ENCODE measurements at regions not wholly inside any gene's neighbourhood (a gene's known extent, or its start where the extent isn't known, plus 50 kb on each side); places are given as distances from the start of the nearest gene placed in this dataset.

DNA sequence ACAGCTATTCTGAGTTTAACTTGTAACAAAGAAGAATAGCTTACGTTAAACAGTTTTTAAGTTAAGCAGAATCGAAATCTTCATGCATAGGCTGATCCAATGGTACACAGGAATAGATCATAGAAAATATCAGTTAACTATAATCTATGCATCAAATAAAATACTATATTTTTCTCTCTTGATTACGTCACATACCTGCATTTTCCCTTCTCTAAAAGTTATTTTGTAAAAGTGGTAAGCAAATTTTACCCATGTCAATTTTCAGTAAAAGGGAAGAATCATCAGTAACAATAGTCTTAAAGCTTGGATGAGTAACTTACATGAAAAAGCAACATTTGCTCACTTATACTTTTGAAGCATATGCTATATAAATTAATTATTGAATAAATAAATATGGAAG, 692.4 kb downstream of the FAT4 start:
- H3K9ac ChIP-seq (ENCODE audit: insufficient read depth in 1 of 2, low read length in 2 of 2), result no peak overlapping the region
- peaks cover 0 to 8% (median 0%) of the 10 kb centered on the region in 4 donors for H3K9me3 ChIP-seq (ENCODE audit: control insufficient read depth in 4 of 4, insufficient read depth in 3 of 4, low read length in 3 of 4)
- TF ChIP-seq, protein P1, sequence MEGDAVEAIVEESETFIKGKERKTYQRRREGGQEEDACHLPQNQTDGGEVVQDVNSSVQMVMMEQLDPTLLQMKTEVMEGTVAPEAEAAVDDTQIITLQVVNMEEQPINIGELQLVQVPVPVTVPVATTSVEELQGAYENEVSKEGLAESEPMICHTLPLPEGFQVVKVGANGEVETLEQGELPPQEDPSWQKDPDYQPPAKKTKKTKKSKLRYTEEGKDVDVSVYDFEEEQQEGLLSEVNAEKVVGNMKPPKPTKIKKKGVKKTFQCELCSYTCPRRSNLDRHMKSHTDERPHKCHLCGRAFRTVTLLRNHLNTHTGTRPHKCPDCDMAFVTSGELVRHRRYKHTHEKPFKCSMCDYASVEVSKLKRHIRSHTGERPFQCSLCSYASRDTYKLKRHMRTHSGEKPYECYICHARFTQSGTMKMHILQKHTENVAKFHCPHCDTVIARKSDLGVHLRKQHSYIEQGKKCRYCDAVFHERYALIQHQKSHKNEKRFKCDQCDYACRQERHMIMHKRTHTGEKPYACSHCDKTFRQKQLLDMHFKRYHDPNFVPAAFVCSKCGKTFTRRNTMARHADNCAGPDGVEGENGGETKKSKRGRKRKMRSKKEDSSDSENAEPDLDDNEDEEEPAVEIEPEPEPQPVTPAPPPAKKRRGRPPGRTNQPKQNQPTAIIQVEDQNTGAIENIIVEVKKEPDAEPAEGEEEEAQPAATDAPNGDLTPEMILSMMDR (IDR thresholded peaks at IDR 0.05; ENCODE audit: control extremely low read depth, extremely low read depth), result no peak
- no peaks in the 10 kb centered on the region for H3K4me1 ChIP-seq (ENCODE audit: control insufficient read depth in 5 of 5, insufficient read depth in 5 of 5, low read length in 5 of 5)
- DNase-seq (no peak), ATAC-seq (ENCODE audit: insufficient read depth, low FRiP score) (no peak)
- H3K27ac ChIP-seq (ENCODE audit: low read depth in 1 of 2, low read length in 1 of 2), result no peak overlapping the region
- WGBS, 2 donors, result 92 to 96% methylated on average over 3 of the region's 3 CpGs
- H3K4me3 ChIP-seq, result no peak overlapping the region
- H3K36me3 ChIP-seq (ENCODE audit: control insufficient read depth in 4 of 4, insufficient read depth in 4 of 4, low read length in 4 of 4), result no peaks in the 10 kb centered on the region
- H3K27me3 ChIP-seq (ENCODE audit: control insufficient read depth in 3 of 3, insufficient read depth in 3 of 3, low read length in 2 of 3), result no peaks in the 10 kb centered on the region

DNA sequence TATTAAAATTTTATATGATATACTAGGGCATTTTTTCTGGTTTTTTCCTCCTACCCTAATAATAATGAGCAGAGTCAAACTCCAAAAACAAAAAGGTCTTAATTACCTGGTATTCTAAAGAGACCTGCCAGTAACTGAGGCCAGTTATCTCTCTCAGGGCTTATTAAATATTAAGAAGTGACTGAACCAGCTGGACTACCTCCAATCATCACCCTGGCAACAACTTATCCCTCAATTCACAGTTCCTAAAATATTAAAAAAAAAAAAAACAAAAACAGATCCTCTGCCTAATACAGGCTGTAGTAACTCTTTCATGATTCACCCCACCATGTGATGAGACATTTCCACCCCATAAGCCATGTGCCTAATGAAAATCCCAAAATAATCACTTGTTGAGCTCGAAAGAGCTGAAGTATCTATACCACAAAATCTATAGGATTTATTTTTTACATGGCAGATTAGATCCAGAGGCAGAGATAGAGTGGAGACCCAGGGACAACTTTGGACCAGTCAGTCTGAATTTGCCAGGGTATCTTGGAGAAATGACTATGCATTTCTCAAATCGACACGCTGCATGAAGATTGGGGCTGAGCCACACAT, 698.0 kb downstream of the FAT4 start:
- 81 to 87% methylated on average over 3 of the region's 3 CpGs for WGBS, 2 donors
- peak; percentile 60 to 86 (median 75) for DNase-seq
- Histone ChIP-seq H3K27me3 (ENCODE audit: control insufficient read depth in 3 of 3, insufficient read depth in 3 of 3, low read length in 2 of 3) (no peaks in the 10 kb centered on the region), H3K27ac (ENCODE audit: low read depth in 1 of 2, low read length in 1 of 2) (no peak overlapping the region), H3K4me1 (ENCODE audit: control insufficient read depth in 5 of 5, insufficient read depth in 5 of 5, low read length in 5 of 5) (peaks cover 0 to 5% (median 0%) of the 10 kb centered on the region in 5 donors), H3K9me3 (ENCODE audit: control insufficient read depth in 4 of 4, insufficient read depth in 3 of 4, low read length in 3 of 4) (peaks cover 0 to 8% (median 0%) of the 10 kb centered on the region in 4 donors), H3K4me3 (no peak overlapping the region), H3K36me3 (ENCODE audit: control insufficient read depth in 4 of 4, insufficient read depth in 4 of 4, low read length in 4 of 4) (no peaks in the 10 kb centered on the region), H3K9ac (ENCODE audit: insufficient read depth in 1 of 2, low read length in 2 of 2) (no peak overlapping the region)
- TF ChIP-seq, protein P1 (IDR thresholded peaks at IDR 0.05; ENCODE audit: control extremely low read depth, extremely low read depth), result no peak
- no peak for ATAC-seq (ENCODE audit: insufficient read depth, low FRiP score)

- Histone ChIP-seq H3K27ac (ENCODE audit: low read depth in 1 of 2, low read length in 1 of 2) (no peak overlapping the region), H3K9ac (ENCODE audit: insufficient read depth in 1 of 2, low read length in 2 of 2) (no peak overlapping the region), H3K9me3 (ENCODE audit: control insufficient read depth in 4 of 4, insufficient read depth in 3 of 4, low read length in 3 of 4) (no peaks in the 10 kb centered on the region), H3K27me3 (ENCODE audit: control insufficient read depth in 3 of 3, insufficient read depth in 3 of 3, low read length in 2 of 3) (no peaks in the 10 kb centered on the region), H3K4me1 (ENCODE audit: control insufficient read depth in 5 of 5, insufficient read depth in 5 of 5, low read length in 5 of 5) (no peaks in the 10 kb centered on the region), H3K36me3 (ENCODE audit: control insufficient read depth in 4 of 4, insufficient read depth in 4 of 4, low read length in 4 of 4) (no peaks in the 10 kb centered on the region), H3K4me3 (no peak overlapping the region)
- WGBS, 2 donors, result 75 to 79% methylated on average over 1 of the region's 1 CpG
- no peak for DNase-seq
- TF ChIP-seq, protein P1 (IDR thresholded peaks at IDR 0.05; ENCODE audit: control extremely low read depth, extremely low read depth), result no peak
- peak; percentile 27 for ATAC-seq (ENCODE audit: insufficient read depth, low FRiP score)
Observed at GRCh38 chr4:126018274-126018673, 703.5 kb downstream of the FAT4 start.

DNA sequence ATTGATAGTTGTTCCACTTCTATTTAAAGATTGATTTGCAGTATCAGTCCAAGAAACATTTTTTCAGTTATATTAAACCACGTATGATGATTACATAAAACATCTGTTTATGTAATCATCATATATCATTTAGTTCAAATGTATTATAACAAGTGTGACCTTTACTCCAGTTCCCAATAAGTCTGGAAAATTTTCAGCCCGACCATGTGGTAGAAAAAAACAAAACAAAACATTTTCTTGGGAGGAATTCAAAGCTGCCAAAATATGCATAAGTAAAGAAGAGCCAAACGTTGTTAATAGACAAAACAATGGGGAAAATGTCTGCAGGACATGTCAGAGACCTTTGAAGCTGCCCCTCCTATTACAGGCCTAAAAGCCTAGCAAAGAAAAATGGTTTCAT, 709.1 kb downstream of the FAT4 start:
- DNase-seq (peak; percentile 13 to 89 (median 87)), ATAC-seq (ENCODE audit: insufficient read depth, low FRiP score) (no peak)
- 52 to 62% methylated on average over 3 of the region's 3 CpGs for WGBS, 2 donors
- H3K9ac ChIP-seq (ENCODE audit: insufficient read depth in 1 of 2, low read length in 2 of 2), result no peak overlapping the region
- peaks cover 0 to 23% (median 3%) of the 10 kb centered on the region in 5 donors for H3K4me1 ChIP-seq (ENCODE audit: control insufficient read depth in 5 of 5, insufficient read depth in 5 of 5, low read length in 5 of 5)
- H3K27ac ChIP-seq (ENCODE audit: low read depth in 1 of 2, low read length in 1 of 2), result no peak overlapping the region
- H3K4me3 ChIP-seq, result no peak overlapping the region
- no peaks in the 10 kb centered on the region for H3K9me3 ChIP-seq (ENCODE audit: control insufficient read depth in 4 of 4, insufficient read depth in 3 of 4, low read length in 3 of 4)
- H3K36me3 ChIP-seq (ENCODE audit: control insufficient read depth in 4 of 4, insufficient read depth in 4 of 4, low read length in 4 of 4), result no peaks in the 10 kb centered on the region
- no peaks in the 10 kb centered on the region for H3K27me3 ChIP-seq (ENCODE audit: control insufficient read depth in 3 of 3, insufficient read depth in 3 of 3, low read length in 2 of 3)
- TF ChIP-seq, protein P1 (IDR thresholded peaks at IDR 0.05; ENCODE audit: control extremely low read depth, extremely low read depth), result no peak

All from lung (tissue), 11 donors.